ENCODE measurements at regions not wholly inside any gene's neighbourhood (a gene's known extent, or its start where the extent isn't known, plus 50 kb on each side); places are given as distances from the start of the nearest gene placed in this dataset.
A peak's percentile ranks its signal among the peaks of the same experiment; 100 is the strongest.

DNA sequence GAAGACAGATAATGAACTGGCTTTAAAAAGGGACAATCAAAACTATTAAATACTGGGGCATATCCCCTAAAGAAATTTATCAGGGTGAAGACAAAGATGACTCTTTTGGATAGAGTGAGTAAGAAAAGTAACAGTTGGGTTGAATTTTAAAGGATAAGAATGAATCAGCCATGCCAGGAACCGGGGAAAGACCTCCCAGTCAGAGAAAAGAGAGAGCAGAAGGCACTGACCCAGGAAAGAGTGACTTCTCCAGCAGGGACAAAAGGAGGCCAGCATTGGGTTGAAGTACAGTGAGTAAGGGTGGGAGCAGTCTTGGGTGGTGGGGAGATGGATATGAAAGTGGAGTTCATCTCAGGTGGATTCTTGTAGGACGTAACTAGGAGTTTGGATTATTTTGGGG lies 516.9 kb upstream of the JAG1 start:
- no peak for DNase-seq

- no peak for DNase-seq
Observed at GRCh38 chr20:11192106-11192505, 518.3 kb upstream of the JAG1 start.

DNA sequence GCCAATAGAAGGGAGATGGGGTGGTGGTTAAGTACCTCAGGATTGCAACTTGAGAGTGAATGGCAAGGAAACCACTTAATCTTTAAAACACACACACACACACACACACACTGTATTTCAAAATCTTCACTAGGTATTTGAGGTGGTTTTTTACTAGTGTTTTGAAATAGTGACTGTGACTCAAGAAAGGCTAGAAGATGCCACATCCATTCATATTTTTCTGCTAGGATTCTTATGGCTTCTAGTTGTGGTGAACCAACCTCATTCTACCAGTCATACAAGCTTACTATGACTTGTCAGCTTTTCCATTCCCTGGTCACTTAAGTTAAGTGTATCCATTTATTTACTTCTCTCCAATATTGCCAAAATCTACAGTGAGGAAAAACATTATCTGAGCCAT lies 519.4 kb upstream of the JAG1 start:
- DNase-seq, result no peak

DNA sequence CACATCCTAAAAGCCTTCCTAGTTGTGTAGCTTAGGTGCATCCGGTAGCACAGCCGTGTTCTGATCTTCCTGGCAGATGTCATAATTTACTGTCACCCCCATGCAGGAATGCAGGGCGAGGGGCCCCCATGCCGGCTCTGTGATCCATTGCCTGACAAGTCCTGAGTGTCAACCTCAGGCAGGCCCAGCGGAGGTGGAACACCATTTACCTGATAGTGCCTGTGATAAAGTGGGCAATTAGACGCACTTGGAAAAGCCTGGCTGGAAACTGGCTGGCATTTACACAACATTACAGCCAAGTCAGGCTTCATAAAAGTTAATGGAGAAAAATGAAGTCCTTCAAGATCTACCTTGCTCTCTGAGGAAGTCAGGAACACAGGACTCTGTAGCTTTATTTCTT lies 521.4 kb upstream of the JAG1 start:
- DNase-seq, result no peak

DNA sequence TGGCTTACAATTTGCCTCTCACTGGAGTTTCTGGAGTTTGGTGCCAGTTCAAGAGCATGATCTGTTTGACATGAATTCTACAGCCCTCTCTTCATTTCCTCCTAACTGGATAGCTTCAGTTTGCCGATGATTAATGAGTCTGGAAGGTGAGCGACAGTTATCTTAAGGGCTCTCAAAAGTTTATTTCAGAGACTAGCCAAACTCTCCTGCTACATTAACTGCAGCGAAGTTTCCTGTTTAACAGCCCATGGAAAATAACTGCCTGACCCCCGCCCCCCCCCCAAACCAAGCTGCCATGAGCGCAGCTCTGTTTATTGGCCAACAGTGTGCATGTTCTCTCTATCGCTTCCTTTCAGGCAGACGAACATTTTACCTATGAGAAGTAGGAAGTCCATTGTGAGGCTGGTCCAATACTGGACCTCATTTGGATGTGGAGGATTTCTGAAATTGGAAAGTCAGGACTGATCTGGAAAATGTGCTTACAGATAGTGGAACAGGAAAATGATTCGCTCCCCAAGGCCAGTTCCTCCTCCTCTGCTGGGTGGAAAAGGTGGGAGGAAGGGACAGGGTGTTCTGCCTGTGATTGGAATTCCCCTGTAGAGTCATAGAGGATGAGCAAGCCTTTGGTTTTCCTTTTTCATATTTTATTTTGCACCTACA lies 522.2 kb upstream of the JAG1 start:
- DNase-seq, result no peak

GRCh38 chr20:11197851-11198250 lies 524.1 kb upstream of the JAG1 start:
- no peak for DNase-seq

- DNase-seq, result no peak
Observed at GRCh38 chr20:11200423-11200822, 526.6 kb upstream of the JAG1 start.

- DNase-seq, result peak in 1 of 2 donors; percentile 74
Observed at GRCh38 chr20:11204926-11205768, 531.3 kb upstream of the JAG1 start.

DNA sequence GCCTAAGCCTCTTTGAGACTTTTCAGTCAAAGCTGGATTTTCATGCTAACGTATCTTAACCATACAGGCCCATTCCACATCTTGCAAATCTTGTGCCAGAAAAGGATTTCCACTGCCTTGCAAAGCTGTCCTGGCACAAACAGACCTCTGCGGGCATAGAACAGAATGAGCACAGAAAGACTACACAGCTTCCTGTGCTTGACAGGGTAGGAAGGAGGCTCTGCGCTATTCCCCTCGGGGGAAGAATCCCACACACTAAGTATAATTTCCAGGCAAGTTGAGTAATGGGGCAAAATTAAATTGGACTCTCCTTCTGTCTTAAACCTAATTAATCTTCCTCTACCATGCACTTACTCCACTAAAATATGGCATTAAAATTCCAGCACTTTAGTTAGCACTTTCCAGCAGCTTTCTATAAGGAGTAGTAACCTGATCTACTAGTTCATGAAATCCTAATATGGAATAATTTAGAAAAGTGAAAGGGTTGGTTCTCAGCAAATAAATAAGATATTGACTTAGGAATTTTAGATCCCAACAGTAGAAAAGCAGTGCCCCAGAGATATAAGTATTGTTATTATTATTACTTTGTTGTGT lies 532.1 kb upstream of the JAG1 start:
- DNase-seq, result no peak

DNA sequence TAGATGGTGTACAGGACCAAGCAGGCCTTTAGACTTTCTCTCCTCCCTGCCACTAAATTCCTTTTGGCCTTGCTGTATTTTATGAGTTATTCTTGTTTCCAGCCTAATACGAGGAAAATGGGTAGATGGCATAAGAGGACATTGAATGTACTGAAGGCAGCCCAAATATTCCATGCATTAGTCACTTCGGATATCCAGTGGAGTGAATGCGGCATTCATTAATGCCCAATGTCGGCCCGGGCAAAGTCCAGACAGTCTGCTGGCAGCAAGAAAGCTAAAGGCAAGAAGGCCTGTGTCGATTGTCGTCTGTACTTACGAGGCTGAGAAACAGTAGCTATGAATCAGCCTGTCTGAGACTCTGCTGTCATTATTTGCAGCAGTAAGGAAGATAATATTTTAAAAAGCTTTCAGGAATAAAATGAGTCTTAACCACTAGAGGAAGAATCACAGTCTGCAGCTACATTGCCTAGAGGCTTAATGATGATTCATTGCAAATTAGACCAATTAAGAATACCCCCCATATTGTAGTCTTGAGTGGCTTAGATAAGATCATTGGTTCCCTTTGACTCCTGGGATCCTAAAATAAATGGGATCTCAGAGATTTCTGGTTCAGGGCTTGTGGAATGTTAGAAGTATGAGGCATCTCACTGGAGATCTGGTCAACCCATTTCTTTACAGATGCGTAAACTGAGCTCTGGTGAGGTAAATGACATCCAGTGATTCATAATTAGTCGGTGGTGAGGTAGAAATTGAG lies 534.1 kb upstream of the JAG1 start:
- peak in 1 of 2 donors; percentile 11 for DNase-seq

DNA sequence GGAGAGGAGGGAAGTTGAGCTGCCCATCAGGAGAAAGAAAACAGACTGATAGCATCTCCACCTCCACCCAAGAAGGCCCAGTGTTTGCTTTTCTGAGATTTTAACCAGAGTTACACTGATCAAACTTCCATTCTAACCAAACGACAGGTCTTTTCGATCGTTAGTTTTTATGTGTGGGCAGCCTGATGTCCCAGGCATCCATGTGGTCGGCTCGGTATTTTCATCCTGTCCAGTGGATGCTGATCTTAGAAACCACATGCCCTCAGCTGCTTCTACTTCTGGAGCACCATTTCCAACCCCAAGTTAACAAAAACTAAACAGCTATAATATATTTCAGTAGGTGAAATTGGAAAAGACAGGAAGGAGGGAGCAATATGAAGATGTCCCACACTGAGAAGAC lies 536.8 kb upstream of the JAG1 start:
- no peak for DNase-seq

- no peak for DNase-seq
Observed at GRCh38 chr20:11212272-11212671, 538.5 kb upstream of the JAG1 start.

DNA sequence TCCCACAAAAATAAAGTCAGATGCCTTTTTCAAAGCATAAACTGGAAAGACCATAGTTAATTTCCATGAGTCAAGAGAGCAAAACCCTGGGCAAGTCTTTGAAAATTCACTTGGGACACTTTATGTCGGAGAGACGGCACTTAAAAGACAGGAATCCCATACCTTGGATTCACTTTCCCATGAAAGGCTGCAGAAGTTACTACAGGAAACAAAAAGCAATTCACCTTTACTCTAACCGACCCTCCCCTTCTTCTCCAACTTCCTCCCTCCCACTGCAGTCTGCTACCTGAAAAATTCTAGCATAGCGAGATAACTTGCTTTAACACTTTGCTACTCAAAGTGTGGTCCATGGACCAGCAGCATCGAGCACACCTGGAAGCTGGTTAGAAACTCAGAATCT lies 539.1 kb upstream of the JAG1 start:
- DNase-seq, result no peak

GRCh38 chr20:11214256-11214840 lies 540.5 kb upstream of the JAG1 start:
- DNase-seq, result no peak

DNA sequence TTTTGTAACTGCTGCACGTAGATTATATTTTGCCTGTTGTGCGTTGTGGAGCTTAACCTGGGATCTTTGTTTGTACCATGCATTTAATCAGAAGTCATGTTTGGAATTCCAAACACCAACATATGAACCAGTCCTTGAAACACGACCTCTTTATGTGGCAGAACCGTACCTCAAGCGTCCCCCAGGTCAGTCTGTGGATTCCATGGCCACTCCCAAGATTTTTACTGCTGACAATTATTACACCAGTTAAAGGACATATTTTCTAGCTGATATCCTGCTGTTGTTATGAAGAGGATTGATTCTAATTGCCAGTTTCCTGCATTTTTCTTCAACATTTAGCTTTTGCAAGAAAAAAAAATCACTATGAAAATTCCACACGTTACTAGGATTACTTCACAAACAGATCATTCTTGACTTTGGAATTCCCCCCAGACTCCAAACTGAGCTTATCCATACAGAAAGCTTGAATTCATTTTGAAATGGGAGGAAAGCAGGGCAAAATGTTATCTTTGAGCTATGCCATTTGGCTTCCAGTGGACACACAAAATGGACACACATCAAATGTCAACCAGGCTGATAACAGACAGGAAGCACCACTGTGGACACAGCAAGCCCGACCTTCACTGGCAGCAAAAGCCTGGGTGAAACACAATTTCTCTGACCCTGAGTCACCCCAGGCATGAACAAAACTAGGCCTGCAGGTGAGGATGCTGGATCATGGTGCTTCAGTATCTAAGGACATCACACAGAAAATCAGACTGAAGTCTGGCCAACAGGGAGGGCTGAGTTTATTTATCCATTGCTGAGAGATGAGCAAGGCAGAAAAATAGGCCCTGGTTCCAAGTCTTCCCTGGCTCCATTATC lies 542.9 kb upstream of the JAG1 start:
- DNase-seq, result no peak

DNA sequence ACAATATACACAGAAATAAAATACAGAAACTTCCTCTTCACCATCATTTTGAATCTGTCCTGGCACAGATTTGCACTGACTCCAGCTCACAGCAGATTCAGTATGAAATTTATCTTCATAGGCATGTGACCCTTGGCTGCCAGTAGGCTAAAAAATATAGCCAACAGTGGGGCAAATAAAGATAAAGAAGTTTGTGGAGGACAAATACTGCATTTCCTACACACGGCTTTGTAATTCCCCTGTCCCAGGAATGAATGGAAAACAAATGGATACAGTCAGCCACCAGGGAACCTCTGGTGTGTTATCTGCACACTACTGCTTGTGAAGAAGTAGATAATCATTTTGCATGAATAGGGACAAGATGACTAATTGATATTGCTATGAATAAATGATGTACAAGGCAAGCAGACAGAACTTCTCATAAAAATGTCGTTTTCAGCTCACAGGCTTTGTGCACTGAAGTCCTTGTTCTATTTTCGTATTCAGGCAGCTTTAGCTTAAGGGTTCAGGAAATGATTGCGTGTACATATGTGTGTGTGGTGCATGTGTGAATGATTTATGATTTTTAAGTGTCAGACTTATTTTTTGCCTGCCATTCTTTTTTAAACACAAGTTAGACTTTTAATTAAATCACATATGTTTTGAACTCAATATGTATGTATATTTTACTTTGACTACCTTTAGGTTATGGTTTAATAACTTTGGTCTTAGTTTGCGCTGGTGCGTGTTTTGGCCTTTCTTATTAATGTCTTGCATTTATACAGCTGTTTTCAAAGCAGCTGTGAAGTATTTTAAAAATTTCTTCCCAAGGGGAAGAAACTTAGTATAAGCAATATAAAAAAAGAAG lies 543.8 kb upstream of the JAG1 start:
- DNase-seq, result peak in 1 of 2 donors; percentile 95

GRCh38 chr20:11218173-11218680 lies 544.4 kb upstream of the JAG1 start:
- no peak for DNase-seq

GRCh38 chr20:11219192-11219591 lies 545.4 kb upstream of the JAG1 start:
- DNase-seq, result peak in 1 of 2 donors; percentile 61

- DNase-seq, result no peak
Observed at GRCh38 chr20:11221046-11221445, 547.2 kb upstream of the JAG1 start.

- no peak for DNase-seq
Observed at GRCh38 chr20:11222243-11222642, 548.4 kb upstream of the JAG1 start.

DNA sequence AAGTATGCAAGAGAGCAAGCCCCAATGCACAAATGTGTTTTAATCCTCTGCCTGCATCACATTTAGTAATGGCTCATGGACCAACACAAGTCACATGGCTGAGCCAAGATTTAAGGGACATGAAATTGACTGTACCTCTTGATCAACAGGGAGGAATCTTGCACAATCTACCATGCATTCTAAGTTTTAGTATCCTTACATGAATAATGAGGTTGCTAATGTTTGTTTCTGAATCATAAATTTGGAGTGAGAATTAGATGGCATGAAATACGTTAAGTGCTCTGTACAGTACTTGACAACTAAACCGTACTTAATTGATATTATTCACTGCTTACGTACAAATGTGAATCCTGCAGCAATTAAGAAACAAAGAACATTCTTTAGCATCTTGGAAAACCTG lies 553.8 kb upstream of the JAG1 start:
- DNase-seq, result no peak
